GM06990 (cell line): ENCODE measurements at regions not wholly inside any gene's neighbourhood (a gene's known extent, or its start where the extent isn't known, plus 50 kb on each side); places are given as distances from the start of the nearest gene placed in this dataset.
A peak's percentile ranks its signal among the peaks of the same experiment; 100 is the strongest.
"Not testable (repeated sequence)": the region's sequence is repeated elsewhere in the genome, so short reads cannot be mapped to it uniquely, and the experiment has no call there.

Experiments used
- DNase-seq: peaks from one replicate; pipeline ENCODE4 v3.0.0-alpha.2; 2011; ENCODE audit not compliant: insufficient read length; ENCODE audit errors: extremely low read depth
- H3K27me3 ChIP-seq: replicated peaks from 2 replicates; pipeline ENCODE4 v1.6.0; 2011; ENCODE audit warnings: low read length; ENCODE audit not compliant: control insufficient read depth, insufficient read depth
- H3K36me3 ChIP-seq: 2 replicates; pipeline ENCODE4 v1.5.1; 2011; ENCODE audit warnings: low read length; ENCODE audit not compliant: control insufficient read depth, insufficient read depth
- H3K4me3 ChIP-seq: replicated peaks from 2 replicates; pipeline ENCODE4 v1.5.1; 2011; ENCODE audit warnings: low read depth, mild to moderate bottlenecking, control low read depth, low read length
- CTCF ChIP-seq: IDR thresholded peaks from 2 replicates; pipeline ENCODE4 v1.5.1; 2011; ENCODE audit warnings: low read length, control low read depth, mild to moderate bottlenecking, inconsistent platforms; ENCODE audit not compliant: insufficient read depth, poor library complexity, severe bottlenecking

- H3K27me3 ChIP-seq = no peaks in the 10 kb centered on the region
- TF ChIP-seq CTCF = no peak
- H3K36me3 ChIP-seq = no peaks in the 10 kb centered on the region; the same call in 1 of the 2 replicates
- DNase-seq = no peak
- H3K4me3 ChIP-seq = no peak overlapping the region
Measured at GRCh38 chr6:27121640-27122039, 125.9 kb upstream of the PRSS16 start.

DNA sequence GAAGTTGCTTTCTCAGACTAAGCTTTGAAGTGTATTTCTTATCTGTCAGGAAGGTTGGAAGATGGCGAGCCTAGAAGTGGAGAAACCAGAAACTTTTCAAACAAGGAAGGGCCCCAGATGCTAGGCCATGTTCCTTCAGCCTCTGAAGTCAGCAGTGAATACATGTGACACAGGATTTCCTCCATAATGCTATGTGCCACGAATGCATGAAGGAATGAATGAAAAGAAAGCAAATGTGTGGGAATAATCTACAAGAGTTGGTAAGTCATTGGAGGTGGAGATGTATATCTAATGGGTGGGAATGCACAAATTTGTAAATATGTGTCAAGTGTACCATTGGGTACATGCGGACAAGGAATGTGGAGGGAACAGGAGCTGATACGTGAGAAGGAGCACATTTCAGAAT is 123.2 kb upstream of the PRSS16 start:
- no peak for DNase-seq
- Histone ChIP-seq H3K27me3 (no peaks in the 10 kb centered on the region), H3K36me3 (no peaks in the 10 kb centered on the region; the same call in 1 of the 2 replicates), H3K4me3 (no peak overlapping the region)
- TF ChIP-seq CTCF = no peak

- Histone ChIP-seq H3K27me3 (no peaks in the 10 kb centered on the region), H3K4me3 (no peak overlapping the region; the same call in 1 of the 2 replicates), H3K36me3 (no peaks in the 10 kb centered on the region)
- TF ChIP-seq CTCF = no peak
- DNase-seq = no peak
Measured at GRCh38 chr6:27126046-27126814, 121.3 kb upstream of the PRSS16 start.

GRCh38 chr6:27126815-27127537 is 120.5 kb upstream of the PRSS16 start:
- no peaks in the 10 kb centered on the region for H3K36me3 ChIP-seq
- TF ChIP-seq CTCF = peak; percentile 78
- peak; percentile 76 for DNase-seq
- H3K4me3 ChIP-seq = peak overlapping the region; percentile 60
- H3K27me3 ChIP-seq = no peaks in the 10 kb centered on the region

GRCh38 chr6:27127874-27128273 is 119.6 kb upstream of the PRSS16 start:
- not testable (repeated sequence) for DNase-seq, H3K4me3 ChIP-seq, H3K27me3 ChIP-seq, H3K36me3 ChIP-seq
